Inferior parietal cortex (tissue), 1 donor: ENCODE measurements at regions not wholly inside any gene's neighbourhood (a gene's known extent, or its start where the extent isn't known, plus 50 kb on each side); places are given as distances from the start of the nearest gene placed in this dataset.
"Not testable (repeated sequence)": the region's sequence is repeated elsewhere in the genome, so short reads cannot be mapped to it uniquely, and the experiment has no call there.

Source experiments
- DNase-seq: peaks from one replicate; pipeline ENCODE4 v3.0.0-alpha.2; 2016; ENCODE audit errors: extremely low spot score

GRCh38 chr18:10168477-10168876, 254.7 kb downstream of the VAPA start:
- DNase-seq, result no peak

- DNase-seq, result no peak
These were observed 255.3 kb downstream of the VAPA start for GRCh38 chr18:10169064-10169562.

- DNase-seq, result no peak
These were observed 256.0 kb downstream of the VAPA start for GRCh38 chr18:10169814-10170213.

GRCh38 chr18:10170375-10170774, 256.6 kb downstream of the VAPA start:
- DNase-seq, result no peak

GRCh38 chr18:10175333-10175732, 261.5 kb downstream of the VAPA start:
- DNase-seq, result not testable (repeated sequence)

- not testable (repeated sequence) for DNase-seq
These were observed 265.5 kb downstream of the VAPA start for GRCh38 chr18:10179326-10179725.

- DNase-seq, result no peak
These were observed 268.3 kb downstream of the VAPA start for GRCh38 chr18:10182009-10182624.

GRCh38 chr18:10184776-10185175, 269.7 kb upstream of the APCDD1 start:
- no peak for DNase-seq

GRCh38 chr18:10188971-10189810, 265.2 kb upstream of the APCDD1 start:
- no peak for DNase-seq

- DNase-seq, result no peak
These were observed 263.9 kb upstream of the APCDD1 start for GRCh38 chr18:10190564-10190963.

- DNase-seq, result no peak
These were observed 261.0 kb upstream of the APCDD1 start for GRCh38 chr18:10193444-10193843.

- no peak for DNase-seq
These were observed 259.8 kb upstream of the APCDD1 start for GRCh38 chr18:10194592-10194991.

- DNase-seq, result no peak
These were observed 258.9 kb upstream of the APCDD1 start for GRCh38 chr18:10195529-10195928.

- DNase-seq, result no peak
These were observed 257.3 kb upstream of the APCDD1 start for GRCh38 chr18:10197097-10197496.

- no peak for DNase-seq
These were observed 253.2 kb upstream of the APCDD1 start for GRCh38 chr18:10201226-10201625.

GRCh38 chr18:10201659-10202058, 252.8 kb upstream of the APCDD1 start:
- no peak for DNase-seq

- DNase-seq, result no peak
These were observed 251.6 kb upstream of the APCDD1 start for GRCh38 chr18:10202845-10203321.

- DNase-seq, result no peak
These were observed 249.3 kb upstream of the APCDD1 start for GRCh38 chr18:10205151-10205550.

- DNase-seq, result no peak
These were observed 246.6 kb upstream of the APCDD1 start for GRCh38 chr18:10207682-10208345.

- no peak for DNase-seq
These were observed 245.1 kb upstream of the APCDD1 start for GRCh38 chr18:10209302-10209701.

- no peak for DNase-seq
These were observed 244.3 kb upstream of the APCDD1 start for GRCh38 chr18:10210057-10210633.

GRCh38 chr18:10213526-10213925, 240.9 kb upstream of the APCDD1 start:
- no peak for DNase-seq
